Effector memory CD8-positive, alpha-beta T cell (primary cell): ENCODE measurements at regions not wholly inside any gene's neighbourhood (a gene's known extent, or its start where the extent isn't known, plus 50 kb on each side); places are given as distances from the start of the nearest gene placed in this dataset.
"Not testable (repeated sequence)": the region's sequence is repeated elsewhere in the genome, so short reads cannot be mapped to it uniquely, and the experiment has no call there.

Experiments used
- ATAC-seq: fragments of 150-1000 bp; cut with Tn5 transposase; replicated peaks from 2 replicates; pipeline ENCODE4 v1.10.0; 2021; ENCODE audit warnings: mild to moderate bottlenecking, moderate library complexity
- DNase-seq, 3 experiments: peaks; one replicate each; pipeline ENCODE4 v3.0.0; 2021
- H3K27ac Mint-ChIP-seq, 2 donors: one replicate each; pipeline ENCODE4 v1.8.0; 2022; ENCODE audit warnings: mild to moderate bottlenecking in 2 of 2, mixed read lengths in 2 of 2, moderate library complexity in 2 of 2
- H3K27me3 Mint-ChIP-seq, 2 donors: one replicate each; pipeline ENCODE4 v1.8.0; 2022; ENCODE audit warnings: mixed read lengths in 2 of 2
- H3K36me3 Mint-ChIP-seq: one replicate; pipeline ENCODE4 v1.8.0; 2022; ENCODE audit warnings: mild to moderate bottlenecking, moderate library complexity, mixed read lengths; ENCODE audit not compliant: insufficient read depth
- H3K4me1 Mint-ChIP-seq, 2 donors: one replicate each; pipeline ENCODE4 v1.8.0; 2022; ENCODE audit warnings: low read depth in 2 of 2, mixed read lengths in 2 of 2
- H3K4me3 Mint-ChIP-seq, 2 donors: one replicate each; pipeline ENCODE4 v1.8.0; 2022; ENCODE audit warnings: mild to moderate bottlenecking in 2 of 2, mixed read lengths in 2 of 2, moderate library complexity in 2 of 2
- H3K9me3 Mint-ChIP-seq, 2 donors: one replicate each; pipeline ENCODE4 v1.8.0; 2022; ENCODE audit warnings: mixed read lengths in 2 of 2

GRCh38 chr12:75623631-75624154 is 112.3 kb upstream of the KRR1 start:
- H3K36me3 Mint-ChIP-seq: no peaks in the 10 kb centered on the region
- no peak for ATAC-seq
- H3K27ac Mint-ChIP-seq: no peak overlapping the region

GRCh38 chr12:75622492-75622891 is 111.1 kb upstream of the KRR1 start:
- H3K4me3 Mint-ChIP-seq: no peak overlapping the region
- H3K36me3 Mint-ChIP-seq: no peaks in the 10 kb centered on the region
- H3K27ac Mint-ChIP-seq: no peak overlapping the region
- no peaks in the 10 kb centered on the region for H3K9me3 Mint-ChIP-seq
- H3K27me3 Mint-ChIP-seq: no peaks in the 10 kb centered on the region
- ATAC-seq (no peak), DNase-seq (no peak)
- H3K4me1 Mint-ChIP-seq: peaks cover 0 to 5% of the 10 kb centered on the region in 2 donors

More at GRCh38 chr12:75623631-75624154, 112.3 kb upstream of the KRR1 start:
- H3K4me1 Mint-ChIP-seq: peaks cover 0 to 5% of the 10 kb centered on the region in 2 donors
- no peaks in the 10 kb centered on the region for H3K9me3 Mint-ChIP-seq
- no peaks in the 10 kb centered on the region for H3K27me3 Mint-ChIP-seq
- H3K4me3 Mint-ChIP-seq: no peak overlapping the region
- no peak for DNase-seq

- not testable (repeated sequence) for ATAC-seq, H3K27ac Mint-ChIP-seq, H3K9me3 Mint-ChIP-seq, H3K36me3 Mint-ChIP-seq, DNase-seq, H3K4me3 Mint-ChIP-seq, H3K4me1 Mint-ChIP-seq
- peaks cover 29 to 36% of the 10 kb centered on the region in 2 donors for H3K27me3 Mint-ChIP-seq
These were observed 103.0 kb upstream of the KRR1 start for GRCh38 chr12:75614396-75614795.

- H3K27me3 Mint-ChIP-seq: peaks cover 29 to 36% of the 10 kb centered on the region in 2 donors
- H3K4me1 Mint-ChIP-seq: no peaks in the 10 kb centered on the region
- H3K9me3 Mint-ChIP-seq: no peaks in the 10 kb centered on the region
- H3K27ac Mint-ChIP-seq: no peak overlapping the region
- no peak for ATAC-seq
- no peak for DNase-seq
- no peak overlapping the region for H3K4me3 Mint-ChIP-seq
- no peaks in the 10 kb centered on the region for H3K36me3 Mint-ChIP-seq
These were observed 102.6 kb upstream of the KRR1 start for GRCh38 chr12:75613981-75614380.

- Mint-ChIP-seq H3K9me3 (no peaks in the 10 kb centered on the region), H3K36me3 (no peaks in the 10 kb centered on the region), H3K27me3 (peaks cover 32 to 34% of the 10 kb centered on the region in 2 donors), H3K4me3 (no peak overlapping the region), H3K27ac (no peak overlapping the region), H3K4me1 (no peaks in the 10 kb centered on the region)
- DNase-seq: no peak
- ATAC-seq: no peak
These were observed 99.6 kb upstream of the KRR1 start for GRCh38 chr12:75611041-75611440.

GRCh38 chr12:75606956-75607355 is 95.5 kb upstream of the KRR1 start:
- Mint-ChIP-seq H3K9me3 (no peaks in the 10 kb centered on the region), H3K27ac (no peak overlapping the region), H3K4me1 (no peaks in the 10 kb centered on the region), H3K4me3 (no peak overlapping the region), H3K36me3 (no peaks in the 10 kb centered on the region), H3K27me3 (peaks cover 13 to 15% of the 10 kb centered on the region in 2 donors)
- DNase-seq (no peak), ATAC-seq (no peak)

- Mint-ChIP-seq H3K9me3 (no peaks in the 10 kb centered on the region), H3K4me3 (no peak overlapping the region), H3K27me3 (peaks cover 10 to 15% of the 10 kb centered on the region in 2 donors), H3K27ac (no peak overlapping the region), H3K36me3 (no peaks in the 10 kb centered on the region), H3K4me1 (no peaks in the 10 kb centered on the region)
- no peak for DNase-seq
- ATAC-seq: no peak
These were observed 94.7 kb upstream of the KRR1 start for GRCh38 chr12:75606151-75606550.

GRCh38 chr12:75603475-75603874 is 92.1 kb upstream of the KRR1 start:
- Mint-ChIP-seq H3K4me3 (no peak overlapping the region), H3K27me3 (peaks cover 3 to 14% of the 10 kb centered on the region in 2 donors), H3K27ac (no peak overlapping the region), H3K9me3 (no peaks in the 10 kb centered on the region), H3K4me1 (no peaks in the 10 kb centered on the region), H3K36me3 (no peaks in the 10 kb centered on the region)
- DNase-seq (no peak), ATAC-seq (no peak)

GRCh38 chr12:75602106-75602505 is 90.7 kb upstream of the KRR1 start:
- Mint-ChIP-seq H3K4me1 (no peaks in the 10 kb centered on the region), H3K4me3 (no peak overlapping the region), H3K9me3 (no peaks in the 10 kb centered on the region), H3K36me3 (no peaks in the 10 kb centered on the region), H3K27me3 (peaks cover 0 to 10% of the 10 kb centered on the region in 2 donors), H3K27ac (no peak overlapping the region)
- DNase-seq (no peak), ATAC-seq (no peak)

GRCh38 chr12:75600146-75600545 is 88.7 kb upstream of the KRR1 start:
- Mint-ChIP-seq H3K36me3 (no peaks in the 10 kb centered on the region), H3K9me3 (no peaks in the 10 kb centered on the region), H3K4me1 (no peaks in the 10 kb centered on the region), H3K4me3 (no peak overlapping the region), H3K27ac (no peak overlapping the region), H3K27me3 (peaks cover 0 to 9% of the 10 kb centered on the region in 2 donors)
- DNase-seq: no peak
- no peak for ATAC-seq

- DNase-seq (no peak), ATAC-seq (no peak)
- Mint-ChIP-seq H3K27me3 (peaks cover 0 to 9% of the 10 kb centered on the region in 2 donors), H3K4me3 (no peak overlapping the region), H3K4me1 (no peaks in the 10 kb centered on the region), H3K9me3 (no peaks in the 10 kb centered on the region), H3K36me3 (no peaks in the 10 kb centered on the region), H3K27ac (no peak overlapping the region)
These were observed 87.7 kb upstream of the KRR1 start for GRCh38 chr12:75599061-75599460.

- H3K27me3 Mint-ChIP-seq: peaks cover 0 to 6% of the 10 kb centered on the region in 2 donors
- no peaks in the 10 kb centered on the region for H3K9me3 Mint-ChIP-seq
- H3K27ac Mint-ChIP-seq: no peak overlapping the region
- H3K36me3 Mint-ChIP-seq: no peaks in the 10 kb centered on the region
- no peaks in the 10 kb centered on the region for H3K4me1 Mint-ChIP-seq
- DNase-seq: no peak
- H3K4me3 Mint-ChIP-seq: no peak overlapping the region
- ATAC-seq: no peak
These were observed 85.0 kb upstream of the KRR1 start for GRCh38 chr12:75596406-75596805.

GRCh38 chr12:75592638-75593335 is 81.4 kb upstream of the KRR1 start:
- H3K27me3 Mint-ChIP-seq: peaks cover 10 to 19% of the 10 kb centered on the region in 2 donors
- no peaks in the 10 kb centered on the region for H3K36me3 Mint-ChIP-seq
- DNase-seq (no peak), ATAC-seq (no peak)
- H3K9me3 Mint-ChIP-seq: no peaks in the 10 kb centered on the region
- no peak overlapping the region for H3K27ac Mint-ChIP-seq
- H3K4me3 Mint-ChIP-seq: no peak overlapping the region
- H3K4me1 Mint-ChIP-seq: no peaks in the 10 kb centered on the region

GRCh38 chr12:75592086-75592485 is 80.7 kb upstream of the KRR1 start:
- no peak for ATAC-seq
- H3K27me3 Mint-ChIP-seq: peaks cover 10 to 19% of the 10 kb centered on the region in 2 donors
- DNase-seq: no peak
- H3K4me3 Mint-ChIP-seq: no peak overlapping the region
- H3K27ac Mint-ChIP-seq: no peak overlapping the region
- no peaks in the 10 kb centered on the region for H3K9me3 Mint-ChIP-seq
- no peaks in the 10 kb centered on the region for H3K36me3 Mint-ChIP-seq
- H3K4me1 Mint-ChIP-seq: no peaks in the 10 kb centered on the region
